Loucy (cell line): ENCODE measurements at regions not wholly inside any gene's neighbourhood (a gene's known extent, or its start where the extent isn't known, plus 50 kb on each side); places are given as distances from the start of the nearest gene placed in this dataset.

ENCODE experiments used
- H2AFZ ChIP-seq: fragments of 200-600 bp; sonication (generic); 2 replicates; pipeline ENCODE4 v1.6.0; 2016; ENCODE audit warnings: antibody characterized with exemption, mild to moderate bottlenecking, low read length, moderate library complexity
- H3F3A ChIP-seq: fragments of 200-600 bp; 2 replicates; pipeline ENCODE4 v1.6.0; 2016; ENCODE audit warnings: antibody characterized with exemption, low read depth, mild to moderate bottlenecking
- H3K27me3 ChIP-seq: fragments of 200-600 bp; sonication (generic); 2 replicates; pipeline ENCODE4 v1.6.1; 2014; ENCODE audit warnings: low read length, mild to moderate bottlenecking; ENCODE audit not compliant: insufficient read depth, poor library complexity, severe bottlenecking
- H3K36me3 ChIP-seq: fragments of 200-600 bp; sonication (generic); 2 replicates; pipeline ENCODE4 v1.6.1; 2016; ENCODE audit warnings: low read length; ENCODE audit not compliant: insufficient read depth
- H3K4me1 ChIP-seq: fragments of 200-600 bp; sonication (generic); 2 replicates; pipeline ENCODE4 v1.5.1; 2014; ENCODE audit warnings: low read length, mild to moderate bottlenecking; ENCODE audit not compliant: insufficient read depth, poor library complexity, severe bottlenecking
- H3K4me2 ChIP-seq: fragments of 200-600 bp; sonication (generic); 2 replicates; pipeline ENCODE4 v1.6.0; 2014; ENCODE audit warnings: antibody characterized with exemption, low read length, low read depth, mild to moderate bottlenecking; ENCODE audit not compliant: poor library complexity, severe bottlenecking
- H3K4me3 ChIP-seq: fragments of 200-600 bp; sonication (generic); 2 replicates; pipeline ENCODE4 v1.5.1; 2014; ENCODE audit warnings: low read length, mild to moderate bottlenecking, mixed read lengths; ENCODE audit not compliant: poor library complexity, severe bottlenecking
- H3K79me2 ChIP-seq: fragments of 200-600 bp; sonication (generic); 2 replicates; pipeline ENCODE4 v1.6.1; 2014; ENCODE audit warnings: low read length; ENCODE audit not compliant: insufficient read depth
- H3K9ac ChIP-seq: fragments of 200-600 bp; sonication (generic); 2 replicates; pipeline ENCODE4 v1.6.0; 2014; ENCODE audit warnings: mild to moderate bottlenecking, low read depth, low read length, moderate library complexity; ENCODE audit not compliant: poor library complexity, severe bottlenecking
- H3K9me2 ChIP-seq: fragments of 200-600 bp; sonication (generic); replicated peaks from 2 replicates; pipeline ENCODE4 v1.6.1; 2016; ENCODE audit warnings: low read depth, low read length, mixed read lengths
- H3K9me3 ChIP-seq: fragments of 200-600 bp; sonication (generic); 2 replicates; pipeline ENCODE4 v1.6.1; 2014; ENCODE audit warnings: mild to moderate bottlenecking, antibody characterized with exemption, low read length, low read depth; ENCODE audit not compliant: insufficient read depth
- H4K20me1 ChIP-seq: fragments of 200-600 bp; sonication (generic); 2 replicates; pipeline ENCODE4 v1.6.0; 2014; ENCODE audit warnings: antibody characterized with exemption, low read length, mild to moderate bottlenecking; ENCODE audit not compliant: insufficient read depth, poor library complexity, severe bottlenecking
- CTCF ChIP-seq: fragments of 200-600 bp; sonication (generic); conservative IDR thresholded peaks from 2 replicates; pipeline ENCODE4 v1.5.1; 2014; ENCODE audit warnings: mild to moderate bottlenecking, antibody characterized with exemption, low read length
- EZH2phosphoT487 ChIP-seq: fragments of 200-600 bp; IDR thresholded peaks from 2 replicates; pipeline ENCODE4 v1.6.1; 2018; ENCODE audit warnings: antibody characterized with exemption, mild to moderate bottlenecking, moderate library complexity, borderline replicate concordance

- H3K9ac ChIP-seq, result no peak overlapping the region
- H3K79me2 ChIP-seq, result no peaks in the 10 kb centered on the region
- no peaks in the 10 kb centered on the region for H3F3A ChIP-seq
- H3K9me2 ChIP-seq, result no peaks in the 10 kb centered on the region
- no peak overlapping the region for H2AFZ ChIP-seq
- H4K20me1 ChIP-seq, result no peaks in the 10 kb centered on the region
- H3K4me3 ChIP-seq, result no peak overlapping the region
- TF ChIP-seq CTCF (no peak), EZH2phosphoT487 (no peak)
- H3K36me3 ChIP-seq, result no peaks in the 10 kb centered on the region
- no peaks in the 10 kb centered on the region for H3K9me3 ChIP-seq
- no peaks in the 10 kb centered on the region for H3K4me1 ChIP-seq
- H3K4me2 ChIP-seq, result no peak overlapping the region
- no peaks in the 10 kb centered on the region for H3K27me3 ChIP-seq
These were observed 897.8 kb downstream of the SORCS3 start for GRCh38 chr10:105538874-105539273.

GRCh38 chr10:105535478-105535877 is 894.4 kb downstream of the SORCS3 start:
- TF ChIP-seq EZH2phosphoT487, result no peak
- no peaks in the 10 kb centered on the region for H4K20me1 ChIP-seq
- no peak overlapping the region for H3K4me3 ChIP-seq
- H3K9ac ChIP-seq, result no peak overlapping the region
- H3K9me2 ChIP-seq, result no peaks in the 10 kb centered on the region
- no peak overlapping the region for H3K4me2 ChIP-seq
- H3K79me2 ChIP-seq, result no peaks in the 10 kb centered on the region
- H3K36me3 ChIP-seq, result no peaks in the 10 kb centered on the region
- H3K9me3 ChIP-seq, result no peaks in the 10 kb centered on the region
- H2AFZ ChIP-seq, result no peak overlapping the region
- no peaks in the 10 kb centered on the region for H3K4me1 ChIP-seq
- no peaks in the 10 kb centered on the region for H3F3A ChIP-seq
- no peaks in the 10 kb centered on the region for H3K27me3 ChIP-seq

GRCh38 chr10:105534086-105534485 is 893.0 kb downstream of the SORCS3 start:
- H3K4me1 ChIP-seq, result no peaks in the 10 kb centered on the region
- no peak overlapping the region for H3K4me2 ChIP-seq
- H3K36me3 ChIP-seq, result no peaks in the 10 kb centered on the region
- H3K9ac ChIP-seq, result no peak overlapping the region
- no peak overlapping the region for H2AFZ ChIP-seq
- H4K20me1 ChIP-seq, result no peaks in the 10 kb centered on the region
- no peaks in the 10 kb centered on the region for H3K27me3 ChIP-seq
- H3K9me2 ChIP-seq, result no peaks in the 10 kb centered on the region
- H3K4me3 ChIP-seq, result no peak overlapping the region
- TF ChIP-seq CTCF, result no peak
- TF ChIP-seq EZH2phosphoT487, result no peak
- no peaks in the 10 kb centered on the region for H3F3A ChIP-seq
- H3K79me2 ChIP-seq, result no peaks in the 10 kb centered on the region
- H3K9me3 ChIP-seq, result no peaks in the 10 kb centered on the region

- no peaks in the 10 kb centered on the region for H3K9me3 ChIP-seq
- H3K9me2 ChIP-seq, result no peaks in the 10 kb centered on the region; the same call in 1 of the 2 replicates
- H3F3A ChIP-seq, result no peaks in the 10 kb centered on the region
- H3K9ac ChIP-seq, result no peak overlapping the region
- no peak overlapping the region for H3K4me3 ChIP-seq
- H3K4me1 ChIP-seq, result no peaks in the 10 kb centered on the region
- H4K20me1 ChIP-seq, result no peaks in the 10 kb centered on the region
- TF ChIP-seq EZH2phosphoT487 (no peak), CTCF (no peak)
- H3K79me2 ChIP-seq, result no peaks in the 10 kb centered on the region
- H2AFZ ChIP-seq, result no peak overlapping the region
- H3K36me3 ChIP-seq, result no peaks in the 10 kb centered on the region
- no peak overlapping the region for H3K4me2 ChIP-seq
- no peaks in the 10 kb centered on the region for H3K27me3 ChIP-seq
These were observed 875.4 kb downstream of the SORCS3 start for GRCh38 chr10:105516511-105516910.
